ENCODE measurements at regions not wholly inside any gene's neighbourhood (a gene's known extent, or its start where the extent isn't known, plus 50 kb on each side); places are given as distances from the start of the nearest gene placed in this dataset.
A peak's percentile ranks its signal among the peaks of the same experiment; 100 is the strongest.

DNA sequence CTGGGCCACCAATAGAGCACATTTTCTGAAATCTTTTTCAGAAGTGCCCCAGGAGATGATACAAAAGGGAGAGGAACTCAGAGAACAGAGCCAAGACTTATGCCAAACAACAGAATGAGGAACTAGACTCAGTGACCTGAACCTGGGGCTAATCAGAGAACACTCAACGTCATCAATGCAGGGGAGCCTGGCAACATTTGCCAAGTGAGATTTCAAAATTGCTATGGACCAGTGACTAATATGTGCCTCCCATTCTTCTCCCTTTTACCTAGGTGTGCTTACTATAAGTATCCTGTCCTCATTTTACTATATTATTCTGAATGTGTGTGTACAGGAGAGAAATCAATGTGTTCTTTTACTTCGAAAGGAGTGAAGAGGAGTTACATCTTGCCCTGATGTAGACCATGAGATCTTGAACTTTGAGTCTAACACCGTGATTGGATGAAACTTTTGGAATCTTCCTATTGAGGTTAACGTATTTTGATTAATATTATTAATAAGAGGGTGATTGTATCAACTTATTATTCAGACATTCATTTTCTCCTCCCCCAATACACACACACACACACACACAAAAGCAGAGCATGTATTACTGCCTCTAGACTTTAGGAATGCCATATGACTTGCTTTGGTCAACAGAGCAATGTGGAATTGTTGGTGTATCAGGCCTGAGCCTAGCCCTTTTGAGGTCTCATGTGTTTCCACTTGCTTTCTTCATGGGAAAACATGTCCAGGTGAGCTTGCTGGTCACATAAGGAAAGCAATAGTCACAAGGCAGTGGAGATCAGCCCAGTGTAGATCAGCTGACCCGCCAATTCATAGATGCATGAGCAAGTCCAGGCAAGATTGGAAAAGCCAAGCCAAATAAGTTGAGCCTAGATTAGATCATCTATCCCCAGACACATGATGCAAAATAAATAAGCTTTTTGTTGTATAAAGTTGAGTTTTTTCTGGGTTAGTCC is 80.3 kb upstream of the ETS2 start:
- DNase-seq (ENCODE audit: extremely low read depth in 1 of 11, low read depth in 9 of 11, low spot score in 4 of 11): no peak

GRCh38 chr21:38726482-38726881 is 79.2 kb upstream of the ETS2 start:
- no peak for DNase-seq (ENCODE audit: extremely low read depth in 1 of 11, low read depth in 9 of 11, low spot score in 4 of 11)

GRCh38 chr21:38729291-38729690 is 76.4 kb upstream of the ETS2 start:
- DNase-seq (ENCODE audit: extremely low read depth in 1 of 11, low read depth in 9 of 11, low spot score in 4 of 11): no peak

DNA sequence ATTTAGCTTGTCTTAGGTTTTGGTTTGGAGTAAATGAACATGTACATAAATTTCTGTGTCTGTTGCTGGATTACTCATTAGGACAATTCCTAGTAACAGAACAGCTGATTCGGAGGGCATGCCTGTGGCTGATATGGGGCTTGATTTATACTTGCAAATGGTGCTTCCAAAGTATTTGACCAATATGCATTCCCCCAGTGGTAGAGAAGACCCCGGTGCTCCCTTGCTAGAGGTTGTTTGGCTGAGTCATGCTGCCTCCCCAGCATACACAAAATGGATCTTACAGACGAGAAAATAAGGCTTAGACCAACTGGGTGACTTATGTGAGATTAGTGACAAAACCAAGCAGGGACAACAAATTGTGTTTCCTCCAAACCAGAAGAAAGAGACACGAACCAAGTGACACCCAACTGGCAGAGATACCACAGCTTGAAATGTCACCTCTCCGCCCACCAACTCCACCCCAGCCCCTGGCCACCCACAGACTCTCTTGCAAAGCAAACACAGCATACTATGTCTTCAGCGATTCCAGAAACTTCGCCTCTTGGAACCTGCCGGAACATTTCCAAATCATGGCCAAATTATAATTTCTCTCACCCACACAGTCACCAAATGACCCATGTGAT is 75.9 kb upstream of the ETS2 start:
- DNase-seq (ENCODE audit: extremely low read depth in 1 of 11, low read depth in 9 of 11, low spot score in 4 of 11): no peak

GRCh38 chr21:38733972-38734546 is 71.7 kb upstream of the ETS2 start:
- DNase-seq (ENCODE audit: extremely low read depth in 1 of 11, low read depth in 9 of 11, low spot score in 4 of 11): peak in 10 of 11 donors; percentile 54 to 78 (median 68)

- no peak for DNase-seq (ENCODE audit: extremely low read depth in 1 of 11, low read depth in 9 of 11, low spot score in 4 of 11)
Observed at GRCh38 chr21:38734646-38735365, 70.9 kb upstream of the ETS2 start.

GRCh38 chr21:38735626-38736206 is 70.0 kb upstream of the ETS2 start:
- no peak for DNase-seq (ENCODE audit: extremely low read depth in 1 of 11, low read depth in 9 of 11, low spot score in 4 of 11)

- no peak for DNase-seq (ENCODE audit: extremely low read depth in 1 of 11, low read depth in 9 of 11, low spot score in 4 of 11)
Observed at GRCh38 chr21:38740090-38740489, 65.6 kb upstream of the ETS2 start.

DNA sequence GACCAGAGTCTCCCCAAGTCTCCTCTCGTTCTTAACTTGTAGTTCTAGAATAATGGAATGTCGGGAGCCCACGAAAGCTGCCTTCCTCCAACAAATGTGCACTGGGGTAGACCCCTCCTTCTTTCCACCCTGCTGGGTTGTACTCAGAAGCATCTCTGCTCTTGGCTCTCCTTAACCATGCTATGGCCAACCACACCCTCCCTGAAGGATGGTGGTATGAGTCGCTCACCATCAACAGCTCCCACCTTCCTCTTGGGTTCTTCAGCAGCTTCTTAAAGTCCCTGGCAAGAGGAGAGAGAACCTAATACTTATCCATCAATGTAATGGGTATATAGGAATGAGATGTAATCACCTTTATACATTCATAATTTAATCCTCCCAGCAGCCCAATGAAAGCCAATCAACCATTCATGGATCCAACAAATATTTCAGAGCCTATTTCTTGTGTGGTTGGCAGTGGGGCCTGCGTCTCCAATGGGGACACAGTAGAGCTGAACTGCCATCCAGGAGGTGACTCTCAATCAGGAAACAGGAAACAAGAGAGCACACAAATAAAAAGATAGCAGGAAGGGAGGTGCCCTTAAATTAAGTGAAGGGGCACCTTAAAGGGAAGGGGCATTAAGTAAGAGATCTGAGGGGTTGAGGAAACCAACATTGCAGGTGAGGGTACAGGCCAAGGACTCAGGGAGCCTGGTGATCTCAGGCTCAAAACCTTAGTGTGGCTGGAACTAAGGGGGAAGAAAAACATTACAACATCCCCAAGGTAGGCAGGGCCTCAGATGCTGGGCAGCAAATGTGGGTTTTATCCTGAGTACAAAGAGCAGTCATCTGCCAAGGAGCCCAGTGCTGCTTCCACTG is 64.4 kb upstream of the ETS2 start:
- DNase-seq (ENCODE audit: extremely low read depth in 1 of 11, low read depth in 9 of 11, low spot score in 4 of 11): no peak

DNA sequence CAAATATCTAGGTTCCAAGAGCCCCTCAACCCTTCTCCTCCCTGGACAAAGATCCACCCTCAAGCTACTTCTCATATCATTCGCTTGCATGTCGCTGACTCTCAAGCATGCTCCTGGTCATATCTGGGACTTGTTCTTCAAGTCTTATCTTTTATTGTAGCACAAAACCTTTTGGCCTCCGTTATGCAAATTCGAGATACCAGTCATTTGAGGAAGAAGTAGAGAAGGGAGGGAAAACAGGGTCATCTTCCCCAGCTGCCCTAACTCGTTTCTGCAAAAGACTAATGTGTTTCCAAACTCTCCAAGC is 63.8 kb upstream of the ETS2 start:
- no peak for DNase-seq (ENCODE audit: extremely low read depth in 1 of 11, low read depth in 9 of 11, low spot score in 4 of 11)

DNA sequence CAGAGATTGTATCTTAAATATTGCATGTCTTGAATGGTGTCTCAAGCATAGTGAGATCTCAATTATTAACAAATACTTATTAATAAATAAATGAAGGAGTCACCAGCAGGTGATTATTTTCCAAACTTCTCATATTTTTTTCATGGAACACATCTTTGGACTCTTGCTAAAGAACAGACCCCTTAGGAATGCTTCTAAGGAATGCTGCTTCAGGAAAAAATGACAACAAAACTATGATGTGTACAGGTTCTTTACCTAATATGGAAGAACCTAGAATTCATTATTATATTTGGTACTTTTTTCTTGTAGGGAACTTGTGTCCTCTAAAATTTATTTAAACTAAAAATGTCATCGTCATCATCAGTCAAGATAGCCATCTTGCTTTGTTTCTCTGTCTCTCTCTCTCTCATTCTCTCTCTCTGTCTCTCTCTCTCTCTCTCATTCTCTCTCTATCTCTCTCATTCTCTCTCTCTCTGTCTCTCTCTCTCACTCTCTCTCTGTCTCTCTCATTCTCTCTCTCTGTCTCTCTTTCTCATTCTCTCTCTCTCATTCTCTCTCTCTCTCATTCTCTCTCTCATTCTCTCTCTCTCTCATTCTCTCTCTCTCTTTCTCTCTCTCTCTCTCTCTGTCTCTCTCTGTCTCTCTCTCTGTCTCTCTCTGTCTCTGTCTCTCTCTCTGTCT is 63.0 kb upstream of the ETS2 start:
- DNase-seq (ENCODE audit: extremely low read depth in 1 of 11, low read depth in 9 of 11, low spot score in 4 of 11): no peak

GRCh38 chr21:38743772-38744529 is 61.8 kb upstream of the ETS2 start:
- DNase-seq (ENCODE audit: extremely low read depth in 1 of 11, low read depth in 9 of 11, low spot score in 4 of 11): peak in 3 of 11 donors; percentile 22 to 43 (median 37)

DNA sequence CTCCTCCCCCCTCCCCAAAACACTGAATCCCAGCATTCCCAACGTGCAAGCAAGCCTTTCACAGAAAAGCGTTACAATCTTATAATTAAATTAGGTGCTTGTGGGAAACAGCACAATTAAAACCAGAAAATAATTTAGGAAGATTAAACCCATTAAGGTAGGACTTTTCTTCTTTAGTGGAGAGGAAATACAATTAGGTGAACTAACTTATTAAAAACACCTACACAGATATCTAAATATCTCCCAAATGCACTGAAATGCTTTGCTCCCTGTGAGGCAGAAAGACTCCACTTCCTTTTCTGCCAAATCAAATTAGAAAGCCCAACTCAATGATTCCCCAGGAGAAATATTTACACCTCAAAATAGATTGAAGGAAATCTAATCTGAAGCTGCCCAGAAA is 60.9 kb upstream of the ETS2 start:
- DNase-seq (ENCODE audit: extremely low read depth in 1 of 11, low read depth in 9 of 11, low spot score in 4 of 11): no peak

- DNase-seq (ENCODE audit: extremely low read depth in 1 of 11, low read depth in 9 of 11, low spot score in 4 of 11): no peak
Observed at GRCh38 chr21:38747810-38748209, 57.9 kb upstream of the ETS2 start.

GRCh38 chr21:38751379-38752050 is 54.2 kb upstream of the ETS2 start:
- no peak for DNase-seq (ENCODE audit: extremely low read depth in 1 of 11, low read depth in 9 of 11, low spot score in 4 of 11)

- no peak for DNase-seq (ENCODE audit: extremely low read depth in 1 of 11, low read depth in 9 of 11, low spot score in 4 of 11)
Observed at GRCh38 chr21:38752051-38752505, 53.7 kb upstream of the ETS2 start.

GRCh38 chr21:38753114-38753513 is 52.6 kb upstream of the ETS2 start:
- no peak for DNase-seq (ENCODE audit: extremely low read depth in 1 of 11, low read depth in 9 of 11, low spot score in 4 of 11)

All from renal cortex interstitium (tissue), 11 donors.